Astrocyte (in vitro differentiated cells and primary cell): ENCODE measurements at regions not wholly inside any gene's neighbourhood (a gene's known extent, or its start where the extent isn't known, plus 50 kb on each side); places are given as distances from the start of the nearest gene placed in this dataset.

ENCODE experiments used
- DNase-seq: peaks from one replicate; pipeline ENCODE4 v3.0.0-alpha.2; 2010; ENCODE audit warnings: low read depth
- FAIRE-seq: peaks from 2 replicates; lab custom pipeline; 2011; peaks lifted over from hg19 to GRCh38; lab: Jason Lieb, UNC
- H2AFZ ChIP-seq: 2 replicates; pipeline ENCODE4 v1.6.0; 2012; ENCODE audit warnings: low read depth, low read length, inconsistent platforms
- H3K27ac ChIP-seq: 2 replicates; pipeline ENCODE4 v1.5.1; 2011; ENCODE audit warnings: low read depth, low read length, inconsistent platforms
- H3K27me3 ChIP-seq: 2 replicates; pipeline ENCODE4 v1.6.0; 2011; ENCODE audit warnings: low read length, inconsistent platforms; ENCODE audit not compliant: insufficient read depth
- H3K36me3 ChIP-seq: 2 replicates; pipeline ENCODE4 v1.5.1; 2011; ENCODE audit warnings: low read length, inconsistent platforms; ENCODE audit not compliant: insufficient read depth
- H3K4me1 ChIP-seq: 2 replicates; pipeline ENCODE4 v1.5.1; 2011; ENCODE audit warnings: low read length, inconsistent platforms; ENCODE audit not compliant: insufficient read depth
- H3K4me2 ChIP-seq: 2 replicates; pipeline ENCODE4 v1.6.0; 2012; ENCODE audit warnings: low read length, inconsistent platforms
- H3K4me3 ChIP-seq: 2 replicates; pipeline ENCODE4 v1.5.1; 2011; ENCODE audit warnings: low read depth, mild to moderate bottlenecking, low read length, inconsistent platforms; ENCODE audit not compliant: insufficient read depth
- H3K79me2 ChIP-seq: 2 replicates; pipeline ENCODE4 v1.6.0; 2012; ENCODE audit warnings: mild to moderate bottlenecking, low read length, inconsistent platforms; ENCODE audit not compliant: insufficient read depth
- H3K9ac ChIP-seq: 2 replicates; pipeline ENCODE4 v1.6.0; 2012; ENCODE audit warnings: mild to moderate bottlenecking, low read length, inconsistent platforms
- H3K9me3 ChIP-seq: 2 replicates; pipeline ENCODE4 v1.5.1; 2012; ENCODE audit warnings: low read depth, mild to moderate bottlenecking, low read length, inconsistent platforms; ENCODE audit not compliant: insufficient read depth
- H4K20me1 ChIP-seq: 2 replicates; pipeline ENCODE4 v1.6.0; 2012; ENCODE audit warnings: low read length, inconsistent platforms; ENCODE audit not compliant: insufficient read depth
- H3K27ac Mint-ChIP-seq: one replicate; pipeline ENCODE4 v1.8.0; 2021; ENCODE audit warnings: mild to moderate bottlenecking, mixed read lengths; ENCODE audit not compliant: unreplicated experiment
- H3K27me3 Mint-ChIP-seq: one replicate; pipeline ENCODE4 v1.8.0; 2021; ENCODE audit warnings: low read depth, mixed read lengths; ENCODE audit not compliant: unreplicated experiment
- H3K36me3 Mint-ChIP-seq: one replicate; pipeline ENCODE4 v1.8.0; 2021; ENCODE audit warnings: low read depth, mixed read lengths; ENCODE audit not compliant: unreplicated experiment
- H3K4me1 Mint-ChIP-seq: one replicate; pipeline ENCODE4 v1.8.0; 2021; ENCODE audit warnings: low read depth, mixed read lengths; ENCODE audit not compliant: unreplicated experiment
- H3K4me3 Mint-ChIP-seq: one replicate; pipeline ENCODE4 v1.8.0; 2021; ENCODE audit warnings: mild to moderate bottlenecking, moderate library complexity, mixed read lengths; ENCODE audit not compliant: unreplicated experiment
- H3K9me3 Mint-ChIP-seq: one replicate; pipeline ENCODE4 v1.8.0; 2021; ENCODE audit warnings: mild to moderate bottlenecking, mixed read lengths; ENCODE audit not compliant: unreplicated experiment
- EZH2 ChIP-seq: IDR thresholded peaks from 2 replicates; pipeline ENCODE4 v1.6.1; 2012; ENCODE audit warnings: mild to moderate bottlenecking, low read length, inconsistent platforms; ENCODE audit not compliant: insufficient read depth
- TF ChIP-seq, protein P1 (sequence below): IDR thresholded peaks from 2 replicates; pipeline ENCODE4 v1.5.1; 2011; ENCODE audit warnings: low read depth, mild to moderate bottlenecking, inconsistent platforms, low read length, moderate library complexity; ENCODE audit not compliant: insufficient read depth

DNA sequence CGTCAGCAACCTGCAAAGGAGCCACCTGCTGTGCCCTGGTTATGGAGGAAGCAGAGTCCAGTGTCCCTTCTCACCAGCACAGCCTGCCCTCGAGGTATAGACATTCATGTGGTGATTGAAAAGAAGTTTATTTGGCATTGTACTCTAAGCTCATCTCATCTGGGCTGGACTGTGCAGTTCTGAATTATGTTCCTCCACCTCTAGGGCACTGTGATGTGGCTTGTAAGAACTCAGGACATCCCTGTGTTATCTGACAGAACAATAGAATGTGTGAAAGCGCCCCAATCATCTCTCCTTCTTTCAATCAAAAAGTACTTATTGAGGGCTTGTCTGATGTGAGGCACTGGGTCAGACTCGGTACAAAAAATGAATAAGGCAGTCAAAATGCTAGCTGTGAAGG, 140.1 kb downstream of the DHRS2 start:
- Histone ChIP-seq H3K4me3 (no peak overlapping the region), H3K9ac (no peak overlapping the region), H3K36me3 (no peaks in the 10 kb centered on the region), H3K9me3 (no peaks in the 10 kb centered on the region), H3K4me2 (no peak overlapping the region), H3K79me2 (no peaks in the 10 kb centered on the region), H3K4me1 (no peaks in the 10 kb centered on the region), H3K27ac (no peak overlapping the region), H2AFZ (no peak overlapping the region), H4K20me1 (no peaks in the 10 kb centered on the region), H3K27me3 (no peaks in the 10 kb centered on the region)
- peaks cover 7% of the 10 kb centered on the region for H3K27me3 Mint-ChIP-seq
- H3K9me3 Mint-ChIP-seq: no peaks in the 10 kb centered on the region
- FAIRE-seq: no peak
- no peak overlapping the region for H3K4me3 Mint-ChIP-seq
- H3K36me3 Mint-ChIP-seq: no peaks in the 10 kb centered on the region
- TF ChIP-seq, protein P1, sequence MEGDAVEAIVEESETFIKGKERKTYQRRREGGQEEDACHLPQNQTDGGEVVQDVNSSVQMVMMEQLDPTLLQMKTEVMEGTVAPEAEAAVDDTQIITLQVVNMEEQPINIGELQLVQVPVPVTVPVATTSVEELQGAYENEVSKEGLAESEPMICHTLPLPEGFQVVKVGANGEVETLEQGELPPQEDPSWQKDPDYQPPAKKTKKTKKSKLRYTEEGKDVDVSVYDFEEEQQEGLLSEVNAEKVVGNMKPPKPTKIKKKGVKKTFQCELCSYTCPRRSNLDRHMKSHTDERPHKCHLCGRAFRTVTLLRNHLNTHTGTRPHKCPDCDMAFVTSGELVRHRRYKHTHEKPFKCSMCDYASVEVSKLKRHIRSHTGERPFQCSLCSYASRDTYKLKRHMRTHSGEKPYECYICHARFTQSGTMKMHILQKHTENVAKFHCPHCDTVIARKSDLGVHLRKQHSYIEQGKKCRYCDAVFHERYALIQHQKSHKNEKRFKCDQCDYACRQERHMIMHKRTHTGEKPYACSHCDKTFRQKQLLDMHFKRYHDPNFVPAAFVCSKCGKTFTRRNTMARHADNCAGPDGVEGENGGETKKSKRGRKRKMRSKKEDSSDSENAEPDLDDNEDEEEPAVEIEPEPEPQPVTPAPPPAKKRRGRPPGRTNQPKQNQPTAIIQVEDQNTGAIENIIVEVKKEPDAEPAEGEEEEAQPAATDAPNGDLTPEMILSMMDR: no peak
- TF ChIP-seq EZH2: no peak
- no peaks in the 10 kb centered on the region for H3K4me1 Mint-ChIP-seq
- DNase-seq: no peak
- no peak overlapping the region for H3K27ac Mint-ChIP-seq

DNA sequence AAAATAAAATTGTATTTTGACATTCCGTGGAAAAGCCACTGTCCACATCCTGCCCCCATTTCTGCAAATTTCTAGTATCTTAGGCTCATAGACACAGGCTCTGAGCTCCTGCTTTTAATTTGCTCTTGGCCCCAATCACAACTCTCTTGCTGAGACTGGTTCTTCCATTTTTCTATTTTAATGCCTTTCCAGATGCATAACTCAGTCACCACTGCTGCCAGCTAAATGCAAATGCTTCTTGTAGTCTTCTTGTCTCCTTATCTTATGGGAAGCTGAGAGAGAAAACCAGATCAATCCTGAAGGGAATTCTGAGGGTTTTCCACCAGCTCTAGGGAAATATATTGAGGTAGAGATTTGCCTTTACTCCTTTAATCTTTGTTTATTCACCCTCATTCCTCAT, 149.0 kb downstream of the DHRS2 start:
- H3K27me3 Mint-ChIP-seq: no peaks in the 10 kb centered on the region
- Histone ChIP-seq H3K36me3 (no peaks in the 10 kb centered on the region), H3K79me2 (no peaks in the 10 kb centered on the region), H4K20me1 (no peaks in the 10 kb centered on the region), H3K4me2 (no peak overlapping the region), H3K4me1 (no peaks in the 10 kb centered on the region), H3K27me3 (no peaks in the 10 kb centered on the region), H3K9ac (no peak overlapping the region), H3K9me3 (no peaks in the 10 kb centered on the region), H2AFZ (no peak overlapping the region), H3K27ac (no peak overlapping the region), H3K4me3 (no peak overlapping the region)
- H3K4me1 Mint-ChIP-seq: no peaks in the 10 kb centered on the region
- no peak overlapping the region for H3K27ac Mint-ChIP-seq
- H3K36me3 Mint-ChIP-seq: no peaks in the 10 kb centered on the region
- no peak for FAIRE-seq
- no peak overlapping the region for H3K4me3 Mint-ChIP-seq
- no peak for DNase-seq
- TF ChIP-seq, protein P1: no peak
- TF ChIP-seq EZH2: no peak
- peaks cover 2% of the 10 kb centered on the region for H3K9me3 Mint-ChIP-seq

DNA sequence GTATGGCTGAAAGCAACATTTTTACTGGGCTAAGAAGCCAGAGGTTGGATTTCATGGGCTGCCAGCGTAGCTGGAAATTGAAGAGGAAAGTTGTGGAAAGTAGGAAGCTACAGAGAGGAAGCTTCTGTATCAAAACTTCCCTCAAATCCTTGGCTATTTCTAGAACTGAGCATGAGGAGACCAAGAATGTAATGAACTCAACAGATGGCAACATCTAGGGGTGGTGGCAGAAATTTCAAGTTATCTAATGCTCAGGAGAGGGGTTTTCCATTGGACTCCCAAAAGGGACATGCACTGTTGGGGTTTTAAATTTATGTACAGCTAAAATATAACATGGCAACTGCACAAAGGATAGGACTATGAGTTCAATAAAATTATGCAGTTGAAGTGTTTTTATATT, 151.3 kb downstream of the DHRS2 start:
- Mint-ChIP-seq H3K4me1 (no peaks in the 10 kb centered on the region), H3K27ac (no peak overlapping the region), H3K36me3 (no peaks in the 10 kb centered on the region), H3K4me3 (no peak overlapping the region), H3K27me3 (no peaks in the 10 kb centered on the region), H3K9me3 (peaks cover 4% of the 10 kb centered on the region)
- H3K4me2 ChIP-seq: no peak overlapping the region
- H4K20me1 ChIP-seq: no peaks in the 10 kb centered on the region
- H3K27ac ChIP-seq: no peak overlapping the region
- H3K79me2 ChIP-seq: no peaks in the 10 kb centered on the region
- no peak overlapping the region for H3K9ac ChIP-seq
- no peaks in the 10 kb centered on the region for H3K4me1 ChIP-seq
- FAIRE-seq (no peak), DNase-seq (no peak)
- H3K9me3 ChIP-seq: no peaks in the 10 kb centered on the region
- no peaks in the 10 kb centered on the region for H3K36me3 ChIP-seq
- TF ChIP-seq EZH2: no peak
- no peaks in the 10 kb centered on the region for H3K27me3 ChIP-seq
- no peak overlapping the region for H3K4me3 ChIP-seq
- no peak overlapping the region for H2AFZ ChIP-seq
